ENCODE measurements at regions not wholly inside any gene's neighbourhood (a gene's known extent, or its start where the extent isn't known, plus 50 kb on each side); places are given as distances from the start of the nearest gene placed in this dataset.

- no peak for TF ChIP-seq CTCF (IDR thresholded peaks at IDR 0.05)
- TF ChIP-seq EP300 (IDR thresholded peaks at IDR 0.05): no peak
- no peak for TF ChIP-seq POLR2AphosphoS5 (IDR thresholded peaks at IDR 0.05)
- TF ChIP-seq POLR2A (IDR thresholded peaks at IDR 0.05): no peak
Measured at GRCh38 chr9:126112135-126112720, 214.4 kb upstream of the MVB12B start.
